OCI-LY7 (cell line): ENCODE measurements at regions not wholly inside any gene's neighbourhood (a gene's known extent, or its start where the extent isn't known, plus 50 kb on each side); places are given as distances from the start of the nearest gene placed in this dataset.

Source experiments
- BruUV-seq: library from RNA; stranded (reverse); fragments of 400-500 nt; replicated peaks from 2 replicates; lab custom pipeline; 2021; lab: Mats Ljungman, UMichigan
- CTCF ChIA-PET: fragments of 300-600 bp; sonication (Branson Sonifier 250); formaldehyde crosslinking; loops from one replicate; lab custom pipeline; 2022; ENCODE audit warnings: antibody characterized with exemption; ENCODE audit not compliant: unreplicated experiment; lab: Charles Lee
- POLR2A ChIA-PET: fragments of 300-600 bp; sonication (Branson Sonifier 250); formaldehyde crosslinking; loops from one replicate; lab custom pipeline; 2022; ENCODE audit warnings: antibody characterized with exemption; lab: Charles Lee
- DNase-seq: peaks from one replicate; pipeline ENCODE4 v3.0.0-alpha.2; 2015; ENCODE audit warnings: low spot score
- H2AFZ ChIP-seq: fragments of 200-600 bp; sonication (generic), shearing (Covaris generic); 2 replicates; pipeline ENCODE4 v1.6.1; 2014; ENCODE audit warnings: mild to moderate bottlenecking, antibody characterized with exemption, low read length, moderate library complexity
- H3K27ac ChIP-seq: fragments of 200-600 bp; sonication (generic); 2 replicates; pipeline ENCODE4 v1.5.1; 2014; ENCODE audit warnings: mixed run types, low read depth, mild to moderate bottlenecking, moderate library complexity, low read length, inconsistent platforms; ENCODE audit not compliant: poor library complexity, severe bottlenecking
- H3K36me3 ChIP-seq: fragments of 200-600 bp; sonication (generic); 2 replicates; pipeline ENCODE4 v1.6.1; 2014; ENCODE audit warnings: mild to moderate bottlenecking, antibody characterized with exemption, low read length, moderate library complexity, mixed read lengths; ENCODE audit not compliant: insufficient read depth
- H3K4me1 ChIP-seq: fragments of 200-600 bp; sonication (generic); 2 replicates; pipeline ENCODE4 v1.5.1; 2014; ENCODE audit warnings: mild to moderate bottlenecking, low read length; ENCODE audit not compliant: insufficient read depth, poor library complexity, severe bottlenecking
- H3K4me2 ChIP-seq: fragments of 200-600 bp; sonication (generic); 2 replicates; pipeline ENCODE4 v1.6.1; 2014; ENCODE audit warnings: mild to moderate bottlenecking, low read length
- H3K4me3 ChIP-seq: fragments of 200-600 bp; sonication (generic); 2 replicates; pipeline ENCODE4 v1.5.1; 2014; ENCODE audit warnings: mild to moderate bottlenecking, low read depth, low read length; ENCODE audit not compliant: poor library complexity, severe bottlenecking
- H3K79me2 ChIP-seq: fragments of 200-600 bp; sonication (generic); 2 replicates; pipeline ENCODE4 v1.6.1; 2016; ENCODE audit warnings: low read depth, mild to moderate bottlenecking, low read length, moderate library complexity, mixed read lengths; ENCODE audit not compliant: insufficient read depth
- H3K9me2 ChIP-seq: fragments of 200-600 bp; sonication (generic); 2 replicates; pipeline ENCODE4 v1.6.1; 2016; ENCODE audit warnings: mild to moderate bottlenecking, low read length, mixed read lengths; ENCODE audit not compliant: insufficient read depth
- H3K9me3 ChIP-seq: fragments of 200-600 bp; sonication (generic); 2 replicates; pipeline ENCODE4 v1.6.1; 2014; ENCODE audit warnings: mild to moderate bottlenecking, mixed run types, low read length, mixed read lengths
- H4K20me1 ChIP-seq: fragments of 200-600 bp; sonication (generic); 2 replicates; pipeline ENCODE4 v1.6.1; 2014; ENCODE audit warnings: mild to moderate bottlenecking, antibody characterized with exemption, low read length, moderate library complexity, mixed read lengths; ENCODE audit not compliant: insufficient read depth
- EZH2phosphoT487 ChIP-seq: fragments of 200-600 bp; sonication (generic); IDR thresholded peaks from 2 replicates; pipeline ENCODE4 v1.6.1; 2018; ENCODE audit warnings: low read depth, borderline replicate concordance, mild to moderate bottlenecking, mixed run types, antibody characterized with exemption, low read length, moderate library complexity, mixed read lengths
- intact Hi-C: fragments of 100-400 bp; cut with micrococcal nuclease; formaldehyde crosslinking; loops from one replicate; pipeline ENCODE4 v1.10.0; 2022; ENCODE audit not compliant: unreplicated experiment
- TF ChIP-seq, protein P1 (sequence below): fragments of 200-600 bp; sonication (generic); conservative IDR thresholded peaks from 2 replicates; pipeline ENCODE4 v1.5.1; 2014; ENCODE audit warnings: mild to moderate bottlenecking, antibody characterized with exemption, low read length, moderate library complexity, mixed read lengths

DNA sequence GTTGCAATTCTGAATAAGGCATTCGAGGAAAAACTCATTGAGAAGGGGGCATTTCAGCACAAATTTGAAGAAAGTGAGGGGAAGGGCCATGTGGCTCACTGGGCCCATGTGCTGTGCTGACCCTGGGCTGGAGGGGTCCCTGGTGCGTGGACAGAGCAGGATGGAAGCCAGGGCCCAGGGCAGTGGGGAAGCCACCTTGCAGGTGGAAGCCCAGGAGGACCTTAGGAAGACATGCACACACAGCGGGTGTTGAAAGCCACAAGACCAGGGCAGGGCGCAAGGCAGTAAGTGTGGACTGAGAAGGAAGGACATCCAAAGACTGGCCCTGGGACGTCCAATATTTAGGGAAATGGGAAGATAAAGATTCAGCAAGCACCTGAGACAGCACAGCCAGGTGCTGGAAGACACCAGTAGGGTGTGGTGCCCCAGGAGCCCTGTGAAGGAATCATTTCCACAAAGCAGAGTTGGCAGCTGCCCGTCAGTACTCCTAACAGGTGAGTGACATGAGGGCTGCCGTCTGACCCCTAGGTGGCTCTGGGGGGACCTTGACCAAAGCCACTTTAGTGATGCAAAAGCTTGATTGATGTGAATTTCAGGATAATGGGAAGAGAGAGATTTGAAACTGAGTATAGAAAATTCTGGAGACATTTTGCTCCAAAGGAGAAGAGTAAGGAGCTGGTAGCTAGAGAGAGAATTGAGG, 254.4 kb upstream of the EXOC2 start:
- no peak overlapping the region for H3K4me3 ChIP-seq
- no peaks in the 10 kb centered on the region for H4K20me1 ChIP-seq
- BruUV-seq, result no TSS peak
- CTCF ChIA-PET, result no interaction called here
- H2AFZ ChIP-seq, result no peak overlapping the region
- TF ChIP-seq EZH2phosphoT487, result no peak
- TF ChIP-seq, protein P1, sequence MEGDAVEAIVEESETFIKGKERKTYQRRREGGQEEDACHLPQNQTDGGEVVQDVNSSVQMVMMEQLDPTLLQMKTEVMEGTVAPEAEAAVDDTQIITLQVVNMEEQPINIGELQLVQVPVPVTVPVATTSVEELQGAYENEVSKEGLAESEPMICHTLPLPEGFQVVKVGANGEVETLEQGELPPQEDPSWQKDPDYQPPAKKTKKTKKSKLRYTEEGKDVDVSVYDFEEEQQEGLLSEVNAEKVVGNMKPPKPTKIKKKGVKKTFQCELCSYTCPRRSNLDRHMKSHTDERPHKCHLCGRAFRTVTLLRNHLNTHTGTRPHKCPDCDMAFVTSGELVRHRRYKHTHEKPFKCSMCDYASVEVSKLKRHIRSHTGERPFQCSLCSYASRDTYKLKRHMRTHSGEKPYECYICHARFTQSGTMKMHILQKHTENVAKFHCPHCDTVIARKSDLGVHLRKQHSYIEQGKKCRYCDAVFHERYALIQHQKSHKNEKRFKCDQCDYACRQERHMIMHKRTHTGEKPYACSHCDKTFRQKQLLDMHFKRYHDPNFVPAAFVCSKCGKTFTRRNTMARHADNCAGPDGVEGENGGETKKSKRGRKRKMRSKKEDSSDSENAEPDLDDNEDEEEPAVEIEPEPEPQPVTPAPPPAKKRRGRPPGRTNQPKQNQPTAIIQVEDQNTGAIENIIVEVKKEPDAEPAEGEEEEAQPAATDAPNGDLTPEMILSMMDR, result no peak
- intact Hi-C loops, result no loop called here
- H3K4me2 ChIP-seq, result no peak overlapping the region
- no peak for DNase-seq
- H3K27ac ChIP-seq, result no peak overlapping the region
- no peaks in the 10 kb centered on the region for H3K79me2 ChIP-seq
- no peaks in the 10 kb centered on the region for H3K9me2 ChIP-seq
- no peaks in the 10 kb centered on the region for H3K36me3 ChIP-seq
- POLR2A ChIA-PET, result no interaction called here
- no peaks in the 10 kb centered on the region for H3K4me1 ChIP-seq
- no peaks in the 10 kb centered on the region for H3K9me3 ChIP-seq

DNA sequence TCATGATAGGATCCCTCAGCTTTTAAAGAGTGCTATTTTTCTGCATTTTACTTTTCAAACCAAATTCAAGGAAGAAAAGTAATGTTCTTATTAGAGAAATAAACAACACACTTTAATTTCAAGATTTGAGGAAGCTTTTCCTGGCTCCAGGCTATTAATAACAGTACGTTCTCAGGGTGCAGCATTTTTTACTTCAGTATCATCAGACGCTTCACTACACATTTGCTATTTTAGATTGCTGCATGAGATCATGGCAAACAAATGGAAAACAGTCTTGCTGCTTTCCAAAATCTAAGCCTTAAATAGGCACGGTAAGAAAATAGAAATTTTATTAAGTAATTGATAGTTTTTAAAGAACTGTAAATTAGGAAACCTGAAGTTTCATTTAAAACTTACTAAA, 253.6 kb upstream of the EXOC2 start:
- BruUV-seq, result no TSS peak
- POLR2A ChIA-PET, result no interaction called here
- intact Hi-C loops, result no loop called here

More for the DNA sequence above, 253.6 kb upstream of the EXOC2 start:
- Histone ChIP-seq H2AFZ (no peak overlapping the region), H3K27ac (no peak overlapping the region), H3K79me2 (no peaks in the 10 kb centered on the region), H3K9me3 (no peaks in the 10 kb centered on the region), H3K36me3 (no peaks in the 10 kb centered on the region), H4K20me1 (no peaks in the 10 kb centered on the region), H3K4me2 (no peak overlapping the region), H3K4me1 (no peaks in the 10 kb centered on the region), H3K9me2 (no peaks in the 10 kb centered on the region), H3K4me3 (no peak overlapping the region)
- CTCF ChIA-PET, result no interaction called here
- no peak for TF ChIP-seq EZH2phosphoT487
- TF ChIP-seq, protein P1, result no peak
- no peak for DNase-seq
